ENCODE measurements at regions not wholly inside any gene's neighbourhood (a gene's known extent, or its start where the extent isn't known, plus 50 kb on each side); places are given as distances from the start of the nearest gene placed in this dataset.

DNA sequence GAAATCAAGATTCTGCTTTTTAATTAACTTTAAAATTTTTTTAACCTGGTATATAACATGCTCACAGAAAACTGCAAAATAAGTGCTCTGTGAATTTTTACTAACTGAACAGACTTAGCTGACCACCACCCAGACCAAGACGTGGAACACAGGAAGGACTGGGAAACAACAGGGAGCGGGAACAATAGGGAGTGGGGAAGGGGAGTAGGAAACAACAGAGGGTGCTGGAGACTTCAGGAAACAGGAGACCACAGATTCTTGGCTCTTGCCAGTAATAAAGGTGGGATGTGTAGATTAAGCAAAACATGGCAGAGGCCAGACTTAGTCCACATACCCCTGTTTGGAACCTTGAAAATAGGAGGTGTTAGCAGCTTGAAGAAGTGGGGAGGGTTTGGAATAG, 51.4 kb upstream of the TMCC3 start:
- ATAC-seq (no peak), DNase-seq (ENCODE audit: low read depth, low spot score) (no peak)
- BruUV-seq (replicated peaks): no TSS peak
- TF ChIP-seq EZH2phosphoT487 (IDR thresholded peaks at IDR 0.05; ENCODE audit: borderline replicate concordance) (no peak), SP1 (IDR thresholded peaks at IDR 0.05; ENCODE audit: low read depth) (no peak), POLR2A (IDR thresholded peaks at IDR 0.05; ENCODE audit: borderline replicate concordance, extremely low read depth, insufficient read depth, insufficient read length) (no peak), ZNF274 (IDR thresholded peaks at IDR 0.05; ENCODE audit: low read depth, low read length) (no peak), YY1 (IDR thresholded peaks at IDR 0.05; ENCODE audit: extremely low read depth, insufficient replicate concordance, low read depth, low read length) (no peak), EGR1 (IDR thresholded peaks at IDR 0.05; ENCODE audit: low read depth) (no peak), RAD21 (IDR thresholded peaks at IDR 0.05; ENCODE audit: low read depth) (no peak), SIN3A (IDR thresholded peaks at IDR 0.05; ENCODE audit: low read depth) (no peak), ZFX (IDR thresholded peaks at IDR 0.05) (no peak), SRF (IDR thresholded peaks at IDR 0.05; ENCODE audit: low read depth) (no peak)
- TF ChIP-seq, protein P1, sequence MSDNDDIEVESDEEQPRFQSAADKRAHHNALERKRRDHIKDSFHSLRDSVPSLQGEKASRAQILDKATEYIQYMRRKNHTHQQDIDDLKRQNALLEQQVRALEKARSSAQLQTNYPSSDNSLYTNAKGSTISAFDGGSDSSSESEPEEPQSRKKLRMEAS (IDR thresholded peaks at IDR 0.05): no peak
- TF ChIP-seq, protein P2, sequence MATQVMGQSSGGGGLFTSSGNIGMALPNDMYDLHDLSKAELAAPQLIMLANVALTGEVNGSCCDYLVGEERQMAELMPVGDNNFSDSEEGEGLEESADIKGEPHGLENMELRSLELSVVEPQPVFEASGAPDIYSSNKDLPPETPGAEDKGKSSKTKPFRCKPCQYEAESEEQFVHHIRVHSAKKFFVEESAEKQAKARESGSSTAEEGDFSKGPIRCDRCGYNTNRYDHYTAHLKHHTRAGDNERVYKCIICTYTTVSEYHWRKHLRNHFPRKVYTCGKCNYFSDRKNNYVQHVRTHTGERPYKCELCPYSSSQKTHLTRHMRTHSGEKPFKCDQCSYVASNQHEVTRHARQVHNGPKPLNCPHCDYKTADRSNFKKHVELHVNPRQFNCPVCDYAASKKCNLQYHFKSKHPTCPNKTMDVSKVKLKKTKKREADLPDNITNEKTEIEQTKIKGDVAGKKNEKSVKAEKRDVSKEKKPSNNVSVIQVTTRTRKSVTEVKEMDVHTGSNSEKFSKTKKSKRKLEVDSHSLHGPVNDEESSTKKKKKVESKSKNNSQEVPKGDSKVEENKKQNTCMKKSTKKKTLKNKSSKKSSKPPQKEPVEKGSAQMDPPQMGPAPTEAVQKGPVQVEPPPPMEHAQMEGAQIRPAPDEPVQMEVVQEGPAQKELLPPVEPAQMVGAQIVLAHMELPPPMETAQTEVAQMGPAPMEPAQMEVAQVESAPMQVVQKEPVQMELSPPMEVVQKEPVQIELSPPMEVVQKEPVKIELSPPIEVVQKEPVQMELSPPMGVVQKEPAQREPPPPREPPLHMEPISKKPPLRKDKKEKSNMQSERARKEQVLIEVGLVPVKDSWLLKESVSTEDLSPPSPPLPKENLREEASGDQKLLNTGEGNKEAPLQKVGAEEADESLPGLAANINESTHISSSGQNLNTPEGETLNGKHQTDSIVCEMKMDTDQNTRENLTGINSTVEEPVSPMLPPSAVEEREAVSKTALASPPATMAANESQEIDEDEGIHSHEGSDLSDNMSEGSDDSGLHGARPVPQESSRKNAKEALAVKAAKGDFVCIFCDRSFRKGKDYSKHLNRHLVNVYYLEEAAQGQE (IDR thresholded peaks at IDR 0.05; ENCODE audit: low read depth): no peak
- TF ChIP-seq, protein P3, sequence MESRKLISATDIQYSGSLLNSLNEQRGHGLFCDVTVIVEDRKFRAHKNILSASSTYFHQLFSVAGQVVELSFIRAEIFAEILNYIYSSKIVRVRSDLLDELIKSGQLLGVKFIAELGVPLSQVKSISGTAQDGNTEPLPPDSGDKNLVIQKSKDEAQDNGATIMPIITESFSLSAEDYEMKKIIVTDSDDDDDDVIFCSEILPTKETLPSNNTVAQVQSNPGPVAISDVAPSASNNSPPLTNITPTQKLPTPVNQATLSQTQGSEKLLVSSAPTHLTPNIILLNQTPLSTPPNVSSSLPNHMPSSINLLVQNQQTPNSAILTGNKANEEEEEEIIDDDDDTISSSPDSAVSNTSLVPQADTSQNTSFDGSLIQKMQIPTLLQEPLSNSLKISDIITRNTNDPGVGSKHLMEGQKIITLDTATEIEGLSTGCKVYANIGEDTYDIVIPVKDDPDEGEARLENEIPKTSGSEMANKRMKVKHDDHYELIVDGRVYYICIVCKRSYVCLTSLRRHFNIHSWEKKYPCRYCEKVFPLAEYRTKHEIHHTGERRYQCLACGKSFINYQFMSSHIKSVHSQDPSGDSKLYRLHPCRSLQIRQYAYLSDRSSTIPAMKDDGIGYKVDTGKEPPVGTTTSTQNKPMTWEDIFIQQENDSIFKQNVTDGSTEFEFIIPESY (IDR thresholded peaks at IDR 0.05; ENCODE audit: extremely low read depth, insufficient replicate concordance, low read length): no peak
- no peaks in the 10 kb centered on the region for H3K9me3 ChIP-seq (ENCODE audit: control insufficient read depth in 1 of 2, insufficient read depth in 1 of 2, low read depth in 1 of 2, low read length in 2 of 2)
- no peaks in the 10 kb centered on the region for H3K9me2 ChIP-seq (ENCODE audit: insufficient read depth)
- no peaks in the 10 kb centered on the region for H4K20me1 ChIP-seq (ENCODE audit: insufficient read depth)
- RAD21 ChIA-PET (ENCODE audit: low non-redundant PET in 1 of 2, low total read pairs in 2 of 2, uncharacterized antibody in 2 of 2, unreplicated experiment in 2 of 2): no interaction called here
- no peak overlapping the region for H3K4me3 ChIP-seq (replicated peaks in 1 of 2; ENCODE audit: low read depth in 1 of 2, low read length in 2 of 2)
- no peaks in the 10 kb centered on the region for H3K79me2 ChIP-seq (ENCODE audit: insufficient read depth, low read length)
- no peaks in the 10 kb centered on the region for H3K36me3 ChIP-seq (ENCODE audit: control insufficient read depth in 1 of 2, insufficient read depth in 2 of 2, low read length in 2 of 2)
- H3K27me3 ChIP-seq (ENCODE audit: insufficient read depth, low read length): no peaks in the 10 kb centered on the region
- H3K27ac ChIP-seq (ENCODE audit: low read depth, low read length): no peak overlapping the region
- no peaks in the 10 kb centered on the region for H3K4me1 ChIP-seq (ENCODE audit: control insufficient read depth in 1 of 2, insufficient read depth in 2 of 2, low read length in 2 of 2)
- no peak overlapping the region for H3K9ac ChIP-seq (ENCODE audit: low read length)
- H2AFZ ChIP-seq (ENCODE audit: low read depth, low read length, poor library complexity, severe bottlenecking): no peak overlapping the region
- POLR2A ChIA-PET: no interaction called here
- H3K4me2 ChIP-seq (ENCODE audit: low read length): no peak overlapping the region
- CTCF ChIA-PET: no interaction called here
- intact Hi-C loops (cut with micrococcal nuclease): no loop called here

Data from HCT116 (cell line).